Heart left ventricle (tissue), 16 donors: ENCODE measurements at regions not wholly inside any gene's neighbourhood (a gene's known extent, or its start where the extent isn't known, plus 50 kb on each side); places are given as distances from the start of the nearest gene placed in this dataset.
A peak's percentile ranks its signal among the peaks of the same experiment; 100 is the strongest.

Source experiments
- ATAC-seq, 4 donors: fragments of 200-7000 bp; cut with Tn5 transposase; one replicate each; pipeline ENCODE4 v1.9.1; 2020 to 2022; ENCODE audit warnings: moderate library complexity in 4 of 4, mild to moderate bottlenecking in 3 of 4, moderate number of reproducible peaks in 1 of 4
- DNase-seq, 5 donors: peaks; one replicate each; pipeline ENCODE4 v3.0.0-alpha.2; 2020
- H3K27ac ChIP-seq, 12 donors: fragments of 200-600 bp; sonication (generic) in 4 of 12; one replicate each; pipeline versions ENCODE4 v1.5.0 to v1.8.0; 2016 to 2022; ENCODE audit warnings: mild to moderate bottlenecking in 2 of 12
- H3K27me3 ChIP-seq, 9 donors: fragments of 200-600 bp; sonication (generic) in 2 of 9; one replicate each; pipeline versions ENCODE4 v1.5.1 to v1.8.0; 2016 to 2022; ENCODE audit warnings: mild to moderate bottlenecking in 3 of 9
- H3K36me3 ChIP-seq, 9 donors: fragments of 200-600 bp; sonication (generic) in 2 of 9; one replicate each; pipeline versions ENCODE4 v1.5.0 to v1.8.0; 2018 to 2022; ENCODE audit warnings: mild to moderate bottlenecking in 2 of 9
- H3K4me1 ChIP-seq, 12 donors: fragments of 200-600 bp; sonication (generic) in 4 of 12; one replicate each; pipeline versions ENCODE4 v1.5.0 to v1.8.0; 2016 to 2022; ENCODE audit warnings: mild to moderate bottlenecking in 3 of 12
- H3K4me3 ChIP-seq, 12 donors: fragments of 200-600 bp; sonication (generic) in 4 of 12; one replicate each; pipeline versions ENCODE4 v1.5.0 to v1.8.0; 2017 to 2022; ENCODE audit warnings: mild to moderate bottlenecking in 9 of 12, moderate library complexity in 4 of 12
- H3K9me3 ChIP-seq, 12 donors: fragments of 200-600 bp; sonication (generic) in 4 of 12; one replicate each; pipeline versions ENCODE4 v1.5.0 to v1.8.0; 2016 to 2022; ENCODE audit warnings: mild to moderate bottlenecking in 1 of 12
- POLR2A ChIP-seq, 2 donors: fragments of 450-650 bp; IDR thresholded peaks; one replicate each; pipeline ENCODE4 v1.6.1; 2017; ENCODE audit warnings: antibody characterized with exemption in 2 of 2, mild to moderate bottlenecking in 2 of 2, moderate library complexity in 2 of 2
- WGBS, 4 donors: extraction: QIAGEN DNeasy Blood & Tissue Kit in 2 of 4; methylation state at CpG; one replicate each; pipeline versions ENCODE4 v1.1.5 to v1.1.7; 2013 to 2018; 5-methylcytosine and 5-hydroxymethylcytosine counted together
- intact Hi-C, 10 donors: fragments of 100-400 bp; cut with DNase I; formaldehyde crosslinking; loops; one replicate each; pipeline versions ENCODE4 v1.11.1 to v1.14.2; 2022
- TF ChIP-seq, protein P1 (sequence below), 12 donors: fragments of 200-600 bp; sonication (generic) in 4 of 12; IDR thresholded peaks; one replicate each; pipeline versions ENCODE4 v1.5.0 to v1.8.0; 2018 to 2022; ENCODE audit warnings: antibody characterized with exemption in 12 of 12, mild to moderate bottlenecking in 5 of 12
- donor health status: ischemic (EF 13 %, LVEDD 7.1; RV severe dilation, severe dysfunction).
- donor health status: healthy with polysubstance abuse.
- donor health status: DM: no; HTN: yes; CAD: no.
- donor health status: DM: no; HTN: no; CAD: no.
- donor health status: ischemic (EF 25% LVEDD 6.9; RV normal size, moderate dysfunction).
- donor health status: ischemic (EF 25% LVEDD 5.7; RV mildly dilated, moderate dysfunction).
- donor health status: healthy.
- donor health status: DM: yes; HTN: yes; CAD: no.
- donor health status: ischemic (EF 35%, LVEDD 5.7; RV mildly dilated, moderate dysfunction).
- donor health status: nonischemic (EF 11% LVEDD 7.7; RV severe dilation, severe dysfunction).
- donor health status: DM: yes; HTN: yes; CAD: no.
- donor health status: PGD.
- donor health status: ischemic (EF 29% LVEDD 5.4; RV normal size, mild dysfunction).
- donor health status: nonischemic (EF 23%, LVEDD 6.1; RV moderate dilation, normal function).

DNA sequence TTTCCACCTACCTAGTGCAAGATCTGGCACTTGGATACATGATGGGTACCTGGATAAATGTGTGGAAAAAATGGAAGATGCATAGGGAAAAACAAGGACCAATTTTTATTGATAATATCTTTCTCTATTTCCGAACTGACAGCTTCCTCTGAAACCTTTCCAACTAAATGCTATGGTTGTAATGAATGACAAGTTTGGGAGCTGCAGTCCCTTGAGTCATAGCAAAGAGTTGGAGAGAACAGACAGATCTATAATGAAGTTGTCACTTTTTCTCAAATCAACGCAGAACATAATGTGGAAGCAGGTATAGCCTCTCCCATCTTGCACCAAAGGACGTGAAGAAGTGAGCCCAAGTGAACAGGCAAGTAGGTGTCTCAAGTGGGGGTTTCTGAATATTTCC lies 296.5 kb upstream of the KAZN start:
- ATAC-seq (no peak), DNase-seq (no peak)
- H3K36me3 ChIP-seq: no peaks in the 10 kb centered on the region
- 77 to 91% (median 83%) methylated on average over 3 of the region's 3 CpGs for WGBS, 4 donors
- no peak overlapping the region for H3K4me3 ChIP-seq
- intact Hi-C loops: no loop called here
- peaks cover 0 to 11% (median 0%) of the 10 kb centered on the region in 12 donors for H3K4me1 ChIP-seq
- peaks cover 0 to 8% (median 0%) of the 10 kb centered on the region in 9 donors for H3K27me3 ChIP-seq
- no peaks in the 10 kb centered on the region for H3K9me3 ChIP-seq
- H3K27ac ChIP-seq: no peak overlapping the region
- no peak for TF ChIP-seq POLR2A (IDR thresholded peaks at IDR 0.05)
- TF ChIP-seq, protein P1, sequence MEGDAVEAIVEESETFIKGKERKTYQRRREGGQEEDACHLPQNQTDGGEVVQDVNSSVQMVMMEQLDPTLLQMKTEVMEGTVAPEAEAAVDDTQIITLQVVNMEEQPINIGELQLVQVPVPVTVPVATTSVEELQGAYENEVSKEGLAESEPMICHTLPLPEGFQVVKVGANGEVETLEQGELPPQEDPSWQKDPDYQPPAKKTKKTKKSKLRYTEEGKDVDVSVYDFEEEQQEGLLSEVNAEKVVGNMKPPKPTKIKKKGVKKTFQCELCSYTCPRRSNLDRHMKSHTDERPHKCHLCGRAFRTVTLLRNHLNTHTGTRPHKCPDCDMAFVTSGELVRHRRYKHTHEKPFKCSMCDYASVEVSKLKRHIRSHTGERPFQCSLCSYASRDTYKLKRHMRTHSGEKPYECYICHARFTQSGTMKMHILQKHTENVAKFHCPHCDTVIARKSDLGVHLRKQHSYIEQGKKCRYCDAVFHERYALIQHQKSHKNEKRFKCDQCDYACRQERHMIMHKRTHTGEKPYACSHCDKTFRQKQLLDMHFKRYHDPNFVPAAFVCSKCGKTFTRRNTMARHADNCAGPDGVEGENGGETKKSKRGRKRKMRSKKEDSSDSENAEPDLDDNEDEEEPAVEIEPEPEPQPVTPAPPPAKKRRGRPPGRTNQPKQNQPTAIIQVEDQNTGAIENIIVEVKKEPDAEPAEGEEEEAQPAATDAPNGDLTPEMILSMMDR (IDR thresholded peaks at IDR 0.05): no peak

DNA sequence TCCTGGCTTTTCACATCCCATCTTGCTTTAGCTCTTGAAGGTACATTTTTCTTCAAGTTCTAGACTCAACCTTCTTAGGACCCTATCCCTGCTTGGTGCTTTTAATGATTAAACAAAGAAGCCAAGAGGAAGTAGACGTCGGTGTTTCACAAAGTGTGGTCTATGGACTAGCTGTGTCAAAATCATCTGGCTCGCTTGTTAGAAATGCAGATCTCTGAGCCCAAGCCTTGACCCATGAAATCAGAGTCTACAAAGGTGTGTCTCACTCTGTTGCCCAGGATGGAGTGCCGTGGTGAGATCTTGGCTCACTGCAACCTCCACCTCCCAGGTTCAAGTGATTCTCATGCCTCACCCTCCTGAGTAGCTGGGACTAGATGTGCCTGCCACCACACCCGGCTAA lies 295.5 kb upstream of the KAZN start:
- Histone ChIP-seq H3K27me3 (peaks cover 0 to 8% (median 0%) of the 10 kb centered on the region in 9 donors), H3K27ac (no peak overlapping the region), H3K4me3 (no peak overlapping the region), H3K4me1 (peaks cover 0 to 11% (median 0%) of the 10 kb centered on the region in 12 donors), H3K9me3 (no peaks in the 10 kb centered on the region), H3K36me3 (no peaks in the 10 kb centered on the region)
- DNase-seq (no peak), ATAC-seq (no peak)
- TF ChIP-seq, protein P1 (IDR thresholded peaks at IDR 0.05): no peak
- TF ChIP-seq POLR2A (IDR thresholded peaks at IDR 0.05): no peak
- 83 to 90% (median 86%) methylated on average over 5 of the region's 5 CpGs for WGBS, 4 donors
- intact Hi-C loops: no loop called here

GRCh38 chr1:14304381-14304865 lies 294.1 kb upstream of the KAZN start:
- Histone ChIP-seq H3K4me1 (peaks cover 0 to 11% (median 0%) of the 10 kb centered on the region in 12 donors), H3K27ac (peak overlapping the region in 8 of 12 donors; percentile 14 to 69 (median 34)), H3K4me3 (no peak overlapping the region), H3K27me3 (peaks cover 0 to 8% (median 0%) of the 10 kb centered on the region in 9 donors), H3K9me3 (no peaks in the 10 kb centered on the region), H3K36me3 (no peaks in the 10 kb centered on the region)
- intact Hi-C loops: no loop called here
- peak; percentile 85 to 92 (median 90) for ATAC-seq
- WGBS, 4 donors: 53 to 66% (median 58%) methylated on average over 7 of the region's 7 CpGs
- TF ChIP-seq, protein P1 (IDR thresholded peaks at IDR 0.05): no peak
- TF ChIP-seq POLR2A (IDR thresholded peaks at IDR 0.05): no peak
- no peak for DNase-seq

DNA sequence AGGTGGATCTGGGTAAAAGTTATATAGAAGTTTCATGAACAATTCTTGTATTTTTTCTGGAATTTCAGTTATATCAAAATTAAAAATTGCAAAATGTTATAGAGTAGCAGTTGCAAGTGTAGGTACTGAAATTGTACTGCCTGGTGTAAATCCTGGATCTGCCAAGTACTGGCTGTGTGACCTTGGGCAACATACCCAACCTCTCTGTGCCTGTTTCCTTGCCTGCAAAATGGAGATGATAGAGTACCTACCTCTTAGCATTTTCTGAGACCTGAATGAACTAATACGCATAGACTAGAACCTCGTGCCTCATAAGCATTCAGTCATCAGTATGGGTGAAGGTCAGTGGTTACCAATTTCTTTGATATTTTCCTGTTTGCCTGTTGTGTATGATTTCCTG lies 290.0 kb upstream of the KAZN start:
- Histone ChIP-seq H3K36me3 (no peaks in the 10 kb centered on the region), H3K4me1 (peaks cover 0 to 11% (median 0%) of the 10 kb centered on the region in 12 donors)
- no peak for TF ChIP-seq POLR2A (IDR thresholded peaks at IDR 0.05)
- TF ChIP-seq, protein P1 (IDR thresholded peaks at IDR 0.05): no peak

More for the DNA sequence above, 290.0 kb upstream of the KAZN start:
- ATAC-seq (no peak), DNase-seq (no peak)
- Histone ChIP-seq H3K27ac (no peak overlapping the region), H3K4me3 (no peak overlapping the region), H3K27me3 (peaks cover 0 to 4% (median 0%) of the 10 kb centered on the region in 9 donors), H3K9me3 (peaks cover 0 to 5% (median 0%) of the 10 kb centered on the region in 12 donors)
- intact Hi-C loops: no loop called here
- WGBS, 4 donors: 78 to 81% (median 79%) methylated on average over 2 of the region's 2 CpGs
